IMR-90 (cell line): ENCODE measurements at regions not wholly inside any gene's neighbourhood (a gene's known extent, or its start where the extent isn't known, plus 50 kb on each side); places are given as distances from the start of the nearest gene placed in this dataset.

Experiments used
- ATAC-seq: fragments of 200-7000 bp; cut with Tn5 transposase; 2 replicates; pipeline ENCODE4 v1.9.1; 2020; ENCODE audit warnings: low read depth, mild to moderate bottlenecking, moderate library complexity
- BruUV-seq: library from RNA; stranded (reverse); fragments of 400-500 nt; replicated peaks from 2 replicates; lab custom pipeline; 2021; lab: Mats Ljungman, UMichigan
- CTCF ChIA-PET: fragments of 300-600 bp; formaldehyde crosslinking; extraction: SDS; loops from one replicate; lab custom pipeline; 2021; ENCODE audit warnings: antibody characterized with exemption; lab: Yijun Ruan, JAX
- POLR2A ChIA-PET: fragments of 300-600 bp; sonication (Branson Sonifier 250); formaldehyde crosslinking; loops from one replicate; lab custom pipeline; 2022; ENCODE audit warnings: antibody characterized with exemption; ENCODE audit not compliant: unreplicated experiment; lab: Charles Lee
- DNase-seq: peaks from one replicate; pipeline ENCODE4 v3.0.0; 2013
- H2AFZ ChIP-seq: replicated peaks from 2 replicates; pipeline ENCODE3; 2013; ENCODE audit warnings: low read length, mild to moderate bottlenecking; ENCODE audit not compliant: poor library complexity
- H2AK5ac ChIP-seq: 2 replicates; pipeline ENCODE4 v1.6.1; 2013; ENCODE audit warnings: low read depth, low read length, inconsistent platforms
- H2AK9ac ChIP-seq: replicated peaks from 2 replicates; pipeline ENCODE3; 2013; ENCODE audit warnings: mild to moderate bottlenecking, low read depth, low read length, moderate library complexity; ENCODE audit not compliant: poor library complexity
- H2BK120ac ChIP-seq: 2 replicates; pipeline ENCODE4 v1.6.1; 2013; ENCODE audit warnings: low read depth, low read length, inconsistent platforms
- H2BK15ac ChIP-seq: 3 replicates; pipeline ENCODE4 v1.6.1; 2013; ENCODE audit warnings: low read depth, low read length, inconsistent platforms
- H2BK20ac ChIP-seq: 2 replicates; pipeline ENCODE4 v1.6.1; 2013; ENCODE audit warnings: low read depth, mild to moderate bottlenecking, inconsistent platforms, low read length, moderate library complexity
- H2BK5ac ChIP-seq: 2 replicates; pipeline ENCODE4 v1.6.1; 2013; ENCODE audit warnings: mild to moderate bottlenecking, low read depth, low read length, inconsistent platforms; ENCODE audit not compliant: poor library complexity, severe bottlenecking
- H3K14ac ChIP-seq: replicated peaks from 2 replicates; pipeline ENCODE4 v1.6.1; 2013; ENCODE audit warnings: low read depth, low read length, inconsistent platforms
- H3K18ac ChIP-seq: 2 replicates; pipeline ENCODE4 v1.6.1; 2013; ENCODE audit warnings: low read depth, low read length, control low read depth
- H3K23ac ChIP-seq: 2 replicates; pipeline ENCODE4 v1.6.1; 2013; ENCODE audit warnings: low read depth, low read length, inconsistent platforms
- H3K27ac ChIP-seq: 2 replicates; pipeline ENCODE4 v1.5.1; 2013; ENCODE audit warnings: mild to moderate bottlenecking, control low read depth, low read length; ENCODE audit not compliant: insufficient read depth
- H3K27me3 ChIP-seq: 2 replicates; pipeline ENCODE4 v1.6.1; 2013; ENCODE audit warnings: low read length; ENCODE audit not compliant: control insufficient read depth, insufficient read depth
- H3K36me3 ChIP-seq: 2 replicates; pipeline ENCODE4 v1.6.1; 2013; ENCODE audit warnings: low read length, mixed read lengths; ENCODE audit not compliant: control insufficient read depth, insufficient read depth
- H3K4ac ChIP-seq: 2 replicates; pipeline ENCODE4 v1.6.1; 2013; ENCODE audit warnings: low read depth, low read length, inconsistent platforms
- H3K4me1 ChIP-seq: 2 replicates; pipeline ENCODE4 v1.6.1; 2013; ENCODE audit warnings: low read length, mixed read lengths; ENCODE audit not compliant: control insufficient read depth, insufficient read depth
- H3K4me2 ChIP-seq: 2 replicates; pipeline ENCODE4 v1.6.1; 2013; ENCODE audit warnings: low read depth, mild to moderate bottlenecking, control low read depth, low read length, moderate library complexity
- H3K4me3 ChIP-seq: 2 replicates; pipeline ENCODE4 v1.5.1; 2013; ENCODE audit warnings: low read depth, mild to moderate bottlenecking, control low read depth, low read length, moderate library complexity; ENCODE audit not compliant: insufficient read depth
- H3K56ac ChIP-seq: 2 replicates; pipeline ENCODE4 v1.6.1; 2013; ENCODE audit warnings: low read length, inconsistent platforms; ENCODE audit not compliant: insufficient read depth; ENCODE audit errors: extremely low read depth
- H3K79me1 ChIP-seq, 2 experiments: 2 replicates each; pipeline ENCODE4 v1.6.1; 2013; ENCODE audit warnings: low read length in 2 of 2, inconsistent platforms in 1 of 2, low read depth in 1 of 2
- H3K9ac ChIP-seq: 2 replicates; pipeline ENCODE4 v1.6.1; 2013; ENCODE audit warnings: low read depth, low read length, control low read depth
- H3K9me1 ChIP-seq: 2 replicates; pipeline ENCODE4 v1.6.1; 2013; ENCODE audit warnings: low read length, inconsistent platforms; ENCODE audit not compliant: insufficient read depth
- H3K9me3 ChIP-seq: 2 replicates; pipeline ENCODE4 v1.6.1; 2013; ENCODE audit warnings: low read length; ENCODE audit not compliant: control insufficient read depth, insufficient read depth
- H4K20me1 ChIP-seq: 2 replicates; pipeline ENCODE4 v1.6.1; 2013; ENCODE audit warnings: low read length, inconsistent platforms; ENCODE audit not compliant: insufficient read depth
- H4K5ac ChIP-seq: 2 replicates; pipeline ENCODE4 v1.6.1; 2013; ENCODE audit warnings: mild to moderate bottlenecking, low read depth, low read length, control low read depth
- H4K8ac ChIP-seq, 2 experiments: 2 replicates each; pipeline ENCODE4 v1.6.1; 2013; ENCODE audit warnings: low read depth in 2 of 2, low read length in 2 of 2, control low read depth in 1 of 2, inconsistent platforms in 1 of 2
- H4K91ac ChIP-seq: 2 replicates; pipeline ENCODE4 v1.6.1; 2013; ENCODE audit warnings: low read depth, low read length, inconsistent platforms; ENCODE audit not compliant: insufficient read depth
- BHLHE40 ChIP-seq: fragments of 150-350 bp; IDR thresholded peaks from 2 replicates; pipeline ENCODE4 v1.6.1; 2016; ENCODE audit warnings: mild to moderate bottlenecking, low read depth, low read length
- CEBPB ChIP-seq: IDR thresholded peaks from 2 replicates; pipeline ENCODE4 v1.6.1; 2012; ENCODE audit warnings: low read depth, low read length, improper control_type of control experiment
- CHD1 ChIP-seq: IDR thresholded peaks from 2 replicates; pipeline ENCODE4 v1.6.1; 2012; ENCODE audit warnings: low read depth, low read length, improper control_type of control experiment
- FOS ChIP-seq: fragments of 150-350 bp; IDR thresholded peaks from 2 replicates; pipeline ENCODE4 v1.6.1; 2016; ENCODE audit warnings: low read depth, low read length
- MAFK ChIP-seq: IDR thresholded peaks from 2 replicates; pipeline ENCODE4 v1.6.1; 2012; ENCODE audit warnings: low read depth, low read length, improper control_type of control experiment
- MAZ ChIP-seq: IDR thresholded peaks from 2 replicates; pipeline ENCODE4 v1.6.1; 2012; ENCODE audit warnings: low read depth, mild to moderate bottlenecking, low read length, improper control_type of control experiment, moderate library complexity, borderline replicate concordance
- MXI1 ChIP-seq: IDR thresholded peaks from 2 replicates; pipeline ENCODE4 v1.6.1; 2012; ENCODE audit warnings: low read depth, mild to moderate bottlenecking, low read length, moderate library complexity, borderline replicate concordance
- NFE2L2 ChIP-seq: fragments of 150-350 bp; IDR thresholded peaks from 2 replicates; pipeline ENCODE4 v1.6.1; 2016; ENCODE audit warnings: low read depth, mild to moderate bottlenecking, low read length
- POLR2A ChIP-seq: IDR thresholded peaks from 2 replicates; pipeline ENCODE4 v1.6.1; 2012; ENCODE audit warnings: mild to moderate bottlenecking, low read depth, low read length
- RAD21 ChIP-seq: IDR thresholded peaks from 2 replicates; pipeline ENCODE4 v1.6.1; 2012; ENCODE audit warnings: low read length, improper control_type of control experiment
- RCOR1 ChIP-seq: IDR thresholded peaks from 2 replicates; pipeline ENCODE4 v1.6.1; 2012; ENCODE audit warnings: mild to moderate bottlenecking, low read length, improper control_type of control experiment; ENCODE audit not compliant: insufficient replicate concordance
- RFX5 ChIP-seq: IDR thresholded peaks from 2 replicates; pipeline ENCODE4 v1.8.0; 2012; ENCODE audit warnings: low read depth, mild to moderate bottlenecking, low read length, moderate library complexity
- SMC3 ChIP-seq: fragments of 150-350 bp; IDR thresholded peaks from 2 replicates; pipeline ENCODE4 v1.6.1; 2016; ENCODE audit warnings: low read depth, mild to moderate bottlenecking, antibody characterized with exemption, low read length, moderate library complexity
- WGBS, 2 experiments: methylation state at CpG; one replicate each; pipeline versions ENCODE4 v1.1.5 to v1.1.7; 2013; ENCODE audit warnings: missing lambda C conversion rate in 2 of 2; ENCODE audit not compliant: insufficient read length in 1 of 2; ENCODE audit errors: extremely low coverage in 2 of 2; 5-methylcytosine and 5-hydroxymethylcytosine counted together
- dilution Hi-C: fragments of 300-500 bp; cut with HindIII; formaldehyde crosslinking; loops from one replicate; pipeline ENCODE4 v1.14.3; 2018; ENCODE audit warnings: low sequenced_read_pairs; ENCODE audit not compliant: unreplicated experiment
- in situ Hi-C: fragments of 300-500 bp; cut with MboI; formaldehyde crosslinking; loops from 3 replicates; pipeline ENCODE4 v1.14.3; 2019; ENCODE audit warnings: low sequenced_read_pairs, inconsistent platforms, mixed read lengths
- intact Hi-C: fragments of 100-400 bp; cut with micrococcal nuclease; formaldehyde crosslinking; loops from 2 replicates; pipeline ENCODE4 v1.10.0; 2022
- TF ChIP-seq, protein P1 (sequence below): fragments of 150-350 bp; IDR thresholded peaks from 2 replicates; pipeline ENCODE4 v1.6.1; 2017; ENCODE audit warnings: mild to moderate bottlenecking, antibody characterized with exemption, low read length, low read depth
- TF ChIP-seq, protein P2 (sequence below): conservative IDR thresholded peaks from 2 replicates; pipeline ENCODE4 v1.5.1; 2012; ENCODE audit warnings: mild to moderate bottlenecking, low read depth, low read length, improper control_type of control experiment
- TF ChIP-seq, protein P3 (sequence below): fragments of 150-350 bp; IDR thresholded peaks from 2 replicates; pipeline ENCODE4 v1.6.1; 2016; ENCODE audit warnings: low read depth, mild to moderate bottlenecking, low read length, moderate library complexity, borderline replicate concordance

DNA sequence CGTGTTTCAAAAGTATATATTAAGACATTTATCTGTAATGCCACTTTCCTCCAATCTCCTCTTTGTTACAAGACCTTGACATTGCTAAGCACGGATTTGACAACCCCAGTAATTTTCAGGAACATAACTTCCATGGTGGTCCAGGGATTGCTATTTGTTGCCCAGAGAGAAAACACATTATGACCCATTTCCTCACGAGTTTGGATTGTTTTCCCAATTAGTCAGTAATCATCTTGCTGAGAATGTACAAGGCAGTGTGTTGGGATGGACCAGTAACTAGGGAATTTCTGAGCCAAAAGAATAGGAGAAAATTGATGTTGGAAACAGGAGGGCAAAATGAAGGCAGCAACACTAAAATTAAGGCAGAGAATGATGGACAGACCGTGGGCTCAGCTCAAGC is 574.1 kb downstream of the EBF1 start:
- ChIA-PET CTCF (no interaction called here), POLR2A (no interaction called here)
- H3K4me2 ChIP-seq: no peak overlapping the region
- BruUV-seq: no TSS peak
- DNase-seq: no peak
- TF ChIP-seq NFE2L2 (no peak), FOS (no peak), MAFK (no peak), CHD1 (no peak), RCOR1 (no peak), MAZ (no peak), POLR2A (no peak), RAD21 (no peak), RFX5 (no peak), BHLHE40 (no peak), CEBPB (no peak), MXI1 (no peak), SMC3 (no peak)
- TF ChIP-seq, protein P1, sequence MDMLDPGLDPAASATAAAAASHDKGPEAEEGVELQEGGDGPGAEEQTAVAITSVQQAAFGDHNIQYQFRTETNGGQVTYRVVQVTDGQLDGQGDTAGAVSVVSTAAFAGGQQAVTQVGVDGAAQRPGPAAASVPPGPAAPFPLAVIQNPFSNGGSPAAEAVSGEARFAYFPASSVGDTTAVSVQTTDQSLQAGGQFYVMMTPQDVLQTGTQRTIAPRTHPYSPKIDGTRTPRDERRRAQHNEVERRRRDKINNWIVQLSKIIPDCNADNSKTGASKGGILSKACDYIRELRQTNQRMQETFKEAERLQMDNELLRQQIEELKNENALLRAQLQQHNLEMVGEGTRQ: no peak
- TF ChIP-seq, protein P2, sequence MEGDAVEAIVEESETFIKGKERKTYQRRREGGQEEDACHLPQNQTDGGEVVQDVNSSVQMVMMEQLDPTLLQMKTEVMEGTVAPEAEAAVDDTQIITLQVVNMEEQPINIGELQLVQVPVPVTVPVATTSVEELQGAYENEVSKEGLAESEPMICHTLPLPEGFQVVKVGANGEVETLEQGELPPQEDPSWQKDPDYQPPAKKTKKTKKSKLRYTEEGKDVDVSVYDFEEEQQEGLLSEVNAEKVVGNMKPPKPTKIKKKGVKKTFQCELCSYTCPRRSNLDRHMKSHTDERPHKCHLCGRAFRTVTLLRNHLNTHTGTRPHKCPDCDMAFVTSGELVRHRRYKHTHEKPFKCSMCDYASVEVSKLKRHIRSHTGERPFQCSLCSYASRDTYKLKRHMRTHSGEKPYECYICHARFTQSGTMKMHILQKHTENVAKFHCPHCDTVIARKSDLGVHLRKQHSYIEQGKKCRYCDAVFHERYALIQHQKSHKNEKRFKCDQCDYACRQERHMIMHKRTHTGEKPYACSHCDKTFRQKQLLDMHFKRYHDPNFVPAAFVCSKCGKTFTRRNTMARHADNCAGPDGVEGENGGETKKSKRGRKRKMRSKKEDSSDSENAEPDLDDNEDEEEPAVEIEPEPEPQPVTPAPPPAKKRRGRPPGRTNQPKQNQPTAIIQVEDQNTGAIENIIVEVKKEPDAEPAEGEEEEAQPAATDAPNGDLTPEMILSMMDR: no peak
- TF ChIP-seq, protein P3, sequence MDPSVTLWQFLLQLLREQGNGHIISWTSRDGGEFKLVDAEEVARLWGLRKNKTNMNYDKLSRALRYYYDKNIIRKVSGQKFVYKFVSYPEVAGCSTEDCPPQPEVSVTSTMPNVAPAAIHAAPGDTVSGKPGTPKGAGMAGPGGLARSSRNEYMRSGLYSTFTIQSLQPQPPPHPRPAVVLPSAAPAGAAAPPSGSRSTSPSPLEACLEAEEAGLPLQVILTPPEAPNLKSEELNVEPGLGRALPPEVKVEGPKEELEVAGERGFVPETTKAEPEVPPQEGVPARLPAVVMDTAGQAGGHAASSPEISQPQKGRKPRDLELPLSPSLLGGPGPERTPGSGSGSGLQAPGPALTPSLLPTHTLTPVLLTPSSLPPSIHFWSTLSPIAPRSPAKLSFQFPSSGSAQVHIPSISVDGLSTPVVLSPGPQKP: no peak
- H3K9ac ChIP-seq: no peak overlapping the region
- no peak overlapping the region for H2BK20ac ChIP-seq
- dilution Hi-C loops: no loop called here
- no peak overlapping the region for H3K23ac ChIP-seq
- ATAC-seq: no peak
- H3K4me3 ChIP-seq: no peak overlapping the region
- in situ Hi-C loops: no loop called here
- H4K20me1 ChIP-seq: no peaks in the 10 kb centered on the region
- no peak overlapping the region for H2BK120ac ChIP-seq
- H2AK9ac ChIP-seq: no peak overlapping the region
- H2BK15ac ChIP-seq: no peak overlapping the region
- intact Hi-C loops: no loop called here
- no peak overlapping the region for H4K8ac ChIP-seq
- no CpG with 5 or more reads among the region's 4 CpGs for WGBS, 2 experiments
- no peaks in the 10 kb centered on the region for H3K4me1 ChIP-seq
- H3K4ac ChIP-seq: no peak overlapping the region
- no peak overlapping the region for H3K27ac ChIP-seq
- no peaks in the 10 kb centered on the region for H3K9me3 ChIP-seq
- no peaks in the 10 kb centered on the region for H3K27me3 ChIP-seq
- H3K9me1 ChIP-seq: no peaks in the 10 kb centered on the region
- no peaks in the 10 kb centered on the region for H3K79me1 ChIP-seq
- no peak overlapping the region for H3K18ac ChIP-seq
- H3K36me3 ChIP-seq: no peaks in the 10 kb centered on the region
- no peak overlapping the region for H4K91ac ChIP-seq
- H3K14ac ChIP-seq: no peak overlapping the region
- no peak overlapping the region for H2AK5ac ChIP-seq
- no peak overlapping the region for H4K5ac ChIP-seq
- no peak overlapping the region for H2AFZ ChIP-seq
- no peak overlapping the region for H2BK5ac ChIP-seq
- no peak overlapping the region for H3K56ac ChIP-seq
